K562 (cell line): ENCODE measurements at regions not wholly inside any gene's neighbourhood (a gene's known extent, or its start where the extent isn't known, plus 50 kb on each side); places are given as distances from the start of the nearest gene placed in this dataset.

Source experiments
- ATAC-seq: fragments of 200-7000 bp; cut with Tn5 transposase; 3 replicates; pipeline ENCODE4 v1.9.1; 2020; ENCODE audit warnings: moderate library complexity
- BruUV-seq: library from RNA; stranded (reverse); fragments of 400-500 nt; replicated peaks from 2 replicates; lab custom pipeline; 2021; lab: Mats Ljungman, UMichigan
- CTCF ChIA-PET: fragments of 300-600 bp; formaldehyde crosslinking; extraction: SDS; loops from one replicate; lab custom pipeline; 2021; ENCODE audit warnings: low intra/inter-chr PET ratio; lab: Yijun Ruan, JAX
- POLR2A ChIA-PET: fragments of 300-600, 350-650 bp; sonication (Branson Sonifier 250); formaldehyde crosslinking; extraction: SDS; loops from one replicate; lab custom pipeline; 2021; ENCODE audit warnings: antibody characterized with exemption, inconsistent platforms; lab: Yijun Ruan, JAX
- DNase-seq, 4 experiments: peaks; one replicate each; pipeline versions ENCODE4 v3.0.0 to v3.0.0-alpha.2; 2011 to 2018; ENCODE audit warnings: low spot score in 3 of 4, mixed read lengths in 3 of 4; ENCODE audit errors: extremely low read depth in 1 of 4
- FAIRE-seq: peaks from 2 replicates; lab custom pipeline; 2011; peaks lifted over from hg19 to GRCh38; lab: Jason Lieb, UNC
- H2AFZ ChIP-seq: 2 replicates; pipeline ENCODE4 v1.6.0; 2011; ENCODE audit warnings: low read depth, low read length, control low read depth, inconsistent platforms
- H3K27ac ChIP-seq: fragments of 200-600 bp; 3 replicates; pipeline ENCODE4 v1.8.0; 2011; ENCODE audit warnings: low read depth, mild to moderate bottlenecking, control low read depth, inconsistent platforms, low read length, moderate library complexity, mixed read lengths; ENCODE audit errors: extremely low read depth
- H3K27me3 ChIP-seq, 2 experiments: fragments of 300-600 bp in 1 of 2; 2 replicates in 1 of 2; 3 replicates in 1 of 2; pipeline versions ENCODE4 v1.6.0 to v1.8.0; 2011; ENCODE audit warnings: inconsistent platforms in 2 of 2, low read length in 2 of 2, mild to moderate bottlenecking in 1 of 2, mixed read lengths in 1 of 2, moderate library complexity in 1 of 2; ENCODE audit not compliant: control insufficient read depth in 2 of 2, insufficient read depth in 2 of 2
- H3K36me3 ChIP-seq: fragments of 300-600 bp; 3 replicates; pipeline ENCODE4 v1.8.0; 2011; ENCODE audit warnings: mild to moderate bottlenecking, low read length, inconsistent platforms; ENCODE audit not compliant: control insufficient read depth, insufficient read depth
- H3K4me1 ChIP-seq, 2 experiments: fragments of 200-600 bp in 1 of 2; replicated peaks in 1 of 2; 2 replicates in 1 of 2; 3 replicates in 1 of 2; pipeline versions ENCODE4 v1.5.1 to v1.8.0; 2011; ENCODE audit warnings: inconsistent platforms in 2 of 2, low read length in 2 of 2, mild to moderate bottlenecking in 1 of 2, mixed read lengths in 1 of 2, moderate library complexity in 1 of 2; ENCODE audit not compliant: control insufficient read depth in 2 of 2, insufficient read depth in 2 of 2
- H3K4me2 ChIP-seq: 2 replicates; pipeline ENCODE4 v1.6.1; 2011; ENCODE audit warnings: low read length, control low read depth, inconsistent platforms, mixed read lengths; ENCODE audit not compliant: insufficient read depth
- H3K4me3 ChIP-seq: fragments of 200-600 bp; sonication (generic), shearing (Covaris generic); 2 replicates; pipeline ENCODE4 v1.5.1; 2016; ENCODE audit warnings: control low read depth, inconsistent platforms
- H3K79me2 ChIP-seq: fragments of 200-600 bp; 3 replicates; pipeline ENCODE4 v1.8.0; 2011; ENCODE audit warnings: low read length, inconsistent platforms; ENCODE audit not compliant: control insufficient read depth, insufficient read depth
- H3K9ac ChIP-seq, 2 experiments: 2 replicates each; pipeline versions ENCODE4 v1.6.0 to v1.6.1; 2011; ENCODE audit warnings: low read depth in 2 of 2, low read length in 2 of 2, control low read depth in 1 of 2, inconsistent platforms in 1 of 2, mild to moderate bottlenecking in 1 of 2, mixed read lengths in 1 of 2; ENCODE audit not compliant: insufficient read depth in 1 of 2
- H3K9me1 ChIP-seq: one replicate; pipeline ENCODE4 v1.6.0; 2011; ENCODE audit warnings: inconsistent platforms, mild to moderate bottlenecking, low read length, moderate library complexity; ENCODE audit not compliant: control insufficient read depth, insufficient read depth
- H3K9me3 ChIP-seq: replicated peaks from 2 replicates; pipeline ENCODE4 v1.5.1; 2011; ENCODE audit warnings: low read depth, low read length, inconsistent platforms; ENCODE audit not compliant: control insufficient read depth, insufficient read depth
- H4K20me1 ChIP-seq: replicated peaks from 2 replicates; pipeline ENCODE4 v1.6.1; 2011; ENCODE audit warnings: low read length, inconsistent platforms, mixed read lengths; ENCODE audit not compliant: control insufficient read depth, insufficient read depth
- HDAC6 ChIP-seq: IDR thresholded peaks from 2 replicates; pipeline ENCODE4 v1.6.1; 2012; ENCODE audit warnings: low read depth, mild to moderate bottlenecking, control low read depth, inconsistent platforms, low read length, moderate library complexity
- MYBL2 ChIP-seq, 2 experiments: fragments of 450-650 bp in 1 of 2; sonication (generic) in 1 of 2; formaldehyde crosslinking in 1 of 2; IDR thresholded peaks; 2 replicates each; pipeline versions ENCODE4 v1.6.1 to v1.8.1; 2017 to 2022; ENCODE audit warnings: borderline replicate concordance in 1 of 2, inconsistent platforms in 1 of 2, low read depth in 1 of 2, mild to moderate bottlenecking in 1 of 2, missing genetic modification reagents in 1 of 2, moderate library complexity in 1 of 2
- MYNN ChIP-seq, 2 experiments: sonication (generic); formaldehyde crosslinking in 1 of 2; IDR thresholded peaks; 2 replicates each; pipeline versions ENCODE4 v1.5.0 to v1.6.1; 2016 to 2020; ENCODE audit warnings: antibody characterized with exemption in 1 of 2, missing genetic modification reagents in 1 of 2
- PML ChIP-seq: IDR thresholded peaks from 2 replicates; pipeline ENCODE4 v1.6.1; 2012; ENCODE audit warnings: low read length, inconsistent platforms
- PTBP1 ChIP-seq: fragments of 200-400 bp; formaldehyde crosslinking; IDR thresholded peaks from 2 replicates; pipeline ENCODE4 v1.6.1; 2017; ENCODE audit warnings: low read depth, low read length
- RAD21 ChIP-seq, 2 experiments: fragments of 250-450 bp in 1 of 2; fragments of 450-650 bp in 1 of 2; sonication (Bioruptor Pico) in 1 of 2; formaldehyde crosslinking in 1 of 2; IDR thresholded peaks in 1 of 2; conservative IDR thresholded peaks in 1 of 2; 2 replicates each; pipeline versions ENCODE4 v1.4.0 to v1.8.0; 2020 to 2022; ENCODE audit warnings: mild to moderate bottlenecking in 2 of 2, moderate library complexity in 1 of 2
- RERE ChIP-seq: sonication (generic); formaldehyde crosslinking; IDR thresholded peaks from 2 replicates; pipeline ENCODE4 v1.8.0; 2023; ENCODE audit warnings: missing genetic modification reagents, mild to moderate bottlenecking, borderline replicate concordance
- RUNX1 ChIP-seq: sonication (generic); IDR thresholded peaks from 2 replicates; pipeline ENCODE4 v1.6.1; 2016; ENCODE audit warnings: antibody characterized with exemption, low read depth
- SMAD4 ChIP-seq: fragments of 250-450 bp; sonication (Bioruptor Pico); conservative IDR thresholded peaks from 2 replicates; pipeline ENCODE4 v1.8.0; 2021; ENCODE audit warnings: inconsistent platforms, mild to moderate bottlenecking, moderate library complexity
- SREBF2 ChIP-seq: sonication (generic); formaldehyde crosslinking; IDR thresholded peaks from 2 replicates; pipeline ENCODE4 v1.4.0; 2020; ENCODE audit warnings: mild to moderate bottlenecking, missing genetic modification reagents
- TGIF2 ChIP-seq: sonication (generic); formaldehyde crosslinking; IDR thresholded peaks from 2 replicates; pipeline ENCODE4 v1.8.1; 2022; ENCODE audit warnings: mild to moderate bottlenecking, missing genetic modification reagents, moderate library complexity
- ZNF586 ChIP-seq: fragments of 450-650 bp; formaldehyde crosslinking; conservative IDR thresholded peaks from 2 replicates; pipeline ENCODE4 v1.4.0; 2020; ENCODE audit warnings: mild to moderate bottlenecking, moderate library complexity
- WGBS: fragments of 100-300 bp; shearing (Covaris generic); methylation state at CpG from one replicate; pipeline ENCODE4 v1.1.6; 2016; ENCODE audit warnings: low coverage, mixed read lengths; ENCODE audit not compliant: insufficient coverage; ENCODE audit errors: missing lambda C conversion rate; 5-methylcytosine and 5-hydroxymethylcytosine counted together
- in situ Hi-C: fragments of 300-500 bp; cut with MboI; formaldehyde crosslinking; loops from 4 replicates; pipeline ENCODE4 v1.15.0; 2018; ENCODE audit warnings: inconsistent platforms, mixed read lengths
- intact Hi-C: fragments of 100-400 bp; cut with micrococcal nuclease; formaldehyde crosslinking; loops from 2 replicates; pipeline ENCODE4 v1.14.2; 2022
- TF ChIP-seq, protein P1 (sequence below): fragments of 250-450 bp; sonication (Bioruptor Pico); IDR thresholded peaks from 2 replicates; pipeline ENCODE4 v1.4.0; 2020; ENCODE audit warnings: mild to moderate bottlenecking, moderate library complexity
- TF ChIP-seq, protein P2 (sequence below): fragments of 450-650 bp; IDR thresholded peaks from 2 replicates; pipeline ENCODE4 v1.6.1; 2016; ENCODE audit warnings: mild to moderate bottlenecking

DNA sequence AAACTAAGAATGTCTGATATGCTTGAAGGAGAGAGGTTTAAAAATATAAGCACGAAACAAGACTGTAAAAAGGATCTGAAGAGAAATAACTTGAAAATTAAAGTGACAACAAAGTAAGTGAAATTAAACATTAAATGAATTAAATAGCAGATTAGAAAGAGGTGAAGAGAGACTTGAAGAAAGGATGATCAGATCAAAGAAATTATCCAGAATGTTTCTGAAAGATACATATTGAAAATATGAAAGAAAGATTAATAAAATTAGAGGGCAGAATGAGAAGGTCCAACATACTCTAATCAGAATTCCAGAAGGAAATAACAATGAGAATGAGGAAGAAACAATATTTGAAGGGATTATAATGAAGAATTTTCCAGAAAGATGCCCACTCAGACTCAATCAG is 151.1 kb downstream of the FAM76B start:
- no peak overlapping the region for H3K27ac ChIP-seq
- H3K4me1 ChIP-seq: no peaks in the 10 kb centered on the region
- no peak overlapping the region for H3K4me2 ChIP-seq
- H3K9me3 ChIP-seq: no peaks in the 10 kb centered on the region
- ChIA-PET CTCF (no interaction called here), POLR2A (no interaction called here)
- ATAC-seq (no peak), DNase-seq (no peak), FAIRE-seq (no peak)
- H3K79me2 ChIP-seq: no peaks in the 10 kb centered on the region
- H3K9ac ChIP-seq: no peak overlapping the region
- in situ Hi-C loops: no loop called here
- 0% methylated on average over 1 of the region's 1 CpG for WGBS
- no peaks in the 10 kb centered on the region for H3K36me3 ChIP-seq
- no TSS peak for BruUV-seq
- intact Hi-C loops: no loop called here
- no peaks in the 10 kb centered on the region; a peak in 1 of 5 replicates for H3K27me3 ChIP-seq
- H3K9me1 ChIP-seq: no peaks in the 10 kb centered on the region
- H2AFZ ChIP-seq: no peak overlapping the region
- H4K20me1 ChIP-seq: no peaks in the 10 kb centered on the region
- no peak overlapping the region for H3K4me3 ChIP-seq
- TF ChIP-seq MYNN (IDR thresholded peaks at IDR 0.05) (no peak), MYNN (CRISPR knock-in tag; IDR thresholded peaks at IDR 0.05) (no peak), HDAC6 (no peak), RAD21 (CRISPR knock-in tag; conservative IDR thresholded peaks at IDR 0.05 in 1 of 2, IDR thresholded peaks at IDR 0.05 in 1 of 2) (no peak), PML (no peak), SREBF2 (CRISPR knock-in tag) (no peak), MYBL2 (IDR thresholded peaks at IDR 0.05; ENCODE audit: low read depth) (no peak), MYBL2 (CRISPR knock-in tag; IDR thresholded peaks at IDR 0.05; ENCODE audit: borderline replicate concordance) (no peak), ZNF586 (CRISPR knock-in tag) (no peak), RUNX1 (no peak), PTBP1 (no peak), TGIF2 (CRISPR knock-in tag) (no peak), SMAD4 (CRISPR knock-in tag) (no peak), RERE (no peak)
- TF ChIP-seq, protein P1, sequence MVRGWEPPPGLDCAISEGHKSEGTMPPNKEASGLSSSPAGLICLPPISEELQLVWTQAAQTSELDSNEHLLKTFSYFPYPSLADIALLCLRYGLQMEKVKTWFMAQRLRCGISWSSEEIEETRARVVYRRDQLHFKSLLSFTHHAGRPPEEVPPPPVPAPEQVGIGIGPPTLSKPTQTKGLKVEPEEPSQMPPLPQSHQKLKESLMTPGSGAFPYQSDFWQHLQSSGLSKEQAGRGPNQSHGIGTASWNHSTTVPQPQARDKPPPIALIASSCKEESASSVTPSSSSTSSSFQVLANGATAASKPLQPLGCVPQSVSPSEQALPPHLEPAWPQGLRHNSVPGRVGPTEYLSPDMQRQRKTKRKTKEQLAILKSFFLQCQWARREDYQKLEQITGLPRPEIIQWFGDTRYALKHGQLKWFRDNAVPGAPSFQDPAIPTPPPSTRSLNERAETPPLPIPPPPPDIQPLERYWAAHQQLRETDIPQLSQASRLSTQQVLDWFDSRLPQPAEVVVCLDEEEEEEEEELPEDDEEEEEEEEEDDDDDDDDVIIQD (CRISPR knock-in tag): no peak
- TF ChIP-seq, protein P2, sequence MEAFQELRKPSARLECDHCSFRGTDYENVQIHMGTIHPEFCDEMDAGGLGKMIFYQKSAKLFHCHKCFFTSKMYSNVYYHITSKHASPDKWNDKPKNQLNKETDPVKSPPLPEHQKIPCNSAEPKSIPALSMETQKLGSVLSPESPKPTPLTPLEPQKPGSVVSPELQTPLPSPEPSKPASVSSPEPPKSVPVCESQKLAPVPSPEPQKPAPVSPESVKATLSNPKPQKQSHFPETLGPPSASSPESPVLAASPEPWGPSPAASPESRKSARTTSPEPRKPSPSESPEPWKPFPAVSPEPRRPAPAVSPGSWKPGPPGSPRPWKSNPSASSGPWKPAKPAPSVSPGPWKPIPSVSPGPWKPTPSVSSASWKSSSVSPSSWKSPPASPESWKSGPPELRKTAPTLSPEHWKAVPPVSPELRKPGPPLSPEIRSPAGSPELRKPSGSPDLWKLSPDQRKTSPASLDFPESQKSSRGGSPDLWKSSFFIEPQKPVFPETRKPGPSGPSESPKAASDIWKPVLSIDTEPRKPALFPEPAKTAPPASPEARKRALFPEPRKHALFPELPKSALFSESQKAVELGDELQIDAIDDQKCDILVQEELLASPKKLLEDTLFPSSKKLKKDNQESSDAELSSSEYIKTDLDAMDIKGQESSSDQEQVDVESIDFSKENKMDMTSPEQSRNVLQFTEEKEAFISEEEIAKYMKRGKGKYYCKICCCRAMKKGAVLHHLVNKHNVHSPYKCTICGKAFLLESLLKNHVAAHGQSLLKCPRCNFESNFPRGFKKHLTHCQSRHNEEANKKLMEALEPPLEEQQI: no peak
